A549 (cell line): ENCODE measurements at regions not wholly inside any gene's neighbourhood (a gene's known extent, or its start where the extent isn't known, plus 50 kb on each side); places are given as distances from the start of the nearest gene placed in this dataset.
A peak's percentile ranks its signal among the peaks of the same experiment; 100 is the strongest.

ENCODE experiments used
- ATAC-seq, 2 experiments: fragments of 200-7000 bp in 1 of 2; fragments of >200 bp in 1 of 2; cut with Nextera tagmentation in 1 of 2; cut with Tn5 transposase in 1 of 2; 3 replicates each; pipeline versions ENCODE4 v1.8.0 to v1.9.1; 2018 to 2020; ENCODE audit warnings: mild to moderate bottlenecking in 1 of 2, moderate library complexity in 1 of 2
- CTCF ChIA-PET: fragments of 300-600 bp; sonication (Branson Sonifier 250); formaldehyde crosslinking; extraction: SDS; loops from one replicate; lab custom pipeline; 2021; ENCODE audit warnings: antibody characterized with exemption, inconsistent platforms; lab: Yijun Ruan, JAX
- POLR2A ChIA-PET: fragments of 350-600 bp; formaldehyde crosslinking; extraction: SDS; loops from one replicate; lab custom pipeline; 2021; ENCODE audit warnings: antibody characterized with exemption, inconsistent platforms; lab: Yijun Ruan, JAX
- DNase-seq, 2 experiments: peaks; one replicate each; pipeline versions ENCODE4 v3.0.0 to v3.0.0-alpha.2; 2011 to 2016; ENCODE audit warnings: low read depth in 1 of 2, low spot score in 1 of 2
- FAIRE-seq: peaks from 2 replicates; lab custom pipeline; 2011; peaks lifted over from hg19 to GRCh38; lab: Jason Lieb, UNC
- H3K27ac ChIP-seq, 2 experiments: fragments of >200 bp; sonication (Bioruptor Twin); formaldehyde crosslinking; 3 replicates each; pipeline ENCODE4 v1.5.1; 2016 to 2017
- H3K4me1 ChIP-seq: fragments of >200 bp; sonication (Bioruptor Twin); formaldehyde crosslinking; 3 replicates; pipeline ENCODE4 v1.6.1; 2016
- H3K4me2 ChIP-seq: fragments of >200 bp; sonication (Bioruptor Twin); formaldehyde crosslinking; 3 replicates; pipeline ENCODE4 v1.6.1; 2016
- H3K4me3 ChIP-seq: fragments of >200 bp; sonication (Bioruptor Twin); formaldehyde crosslinking; 3 replicates; pipeline ENCODE4 v1.5.1; 2016
- H3K9me3 ChIP-seq: fragments of >200 bp; sonication (Bioruptor Twin); formaldehyde crosslinking; 3 replicates; pipeline ENCODE4 v1.6.1; 2016
- CBX8 ChIP-seq: fragments of 200-600 bp; sonication (generic); IDR thresholded peaks from 2 replicates; pipeline ENCODE4 v1.6.1; 2016
- CHD2 ChIP-seq: fragments of 150-350 bp; IDR thresholded peaks from 2 replicates; pipeline ENCODE4 v1.6.1; 2014; ENCODE audit warnings: low read length; ENCODE audit not compliant: partially characterized antibody
- CTCF ChIP-seq: fragments of >200 bp; sonication (Bioruptor Twin); formaldehyde crosslinking; IDR thresholded peaks from 3 replicates; pipeline ENCODE4 v1.5.1; 2016
- EHMT2 ChIP-seq: fragments of 200-600 bp; sonication (generic); IDR thresholded peaks from 2 replicates; pipeline ENCODE4 v1.6.1; 2016; ENCODE audit warnings: antibody characterized with exemption, low read depth, mild to moderate bottlenecking, moderate library complexity
- HOXB13 ChIP-seq: fragments of 250-450 bp; sonication (Bioruptor Pico); IDR thresholded peaks from 2 replicates; pipeline ENCODE4 v1.5.0; 2020; ENCODE audit warnings: low read depth, mild to moderate bottlenecking, moderate library complexity
- HOXB5 ChIP-seq: fragments of 250-450 bp; sonication (Bioruptor Pico); IDR thresholded peaks from 2 replicates; pipeline ENCODE4 v1.5.0; 2020; ENCODE audit warnings: mild to moderate bottlenecking, moderate library complexity
- JUN ChIP-seq, 2 experiments: fragments of >200 bp; sonication (Bioruptor Twin); formaldehyde crosslinking; IDR thresholded peaks; 2 replicates in 1 of 2; 3 replicates in 1 of 2; pipeline ENCODE4 v1.6.1; 2016 to 2017
- MYC ChIP-seq: IDR thresholded peaks from 2 replicates; pipeline ENCODE4 v1.6.1; 2012; ENCODE audit warnings: mild to moderate bottlenecking, inconsistent platforms, low read length, improper control_type of control experiment, borderline replicate concordance
- NR3C1 ChIP-seq: fragments of >200 bp; sonication (Bioruptor Twin); formaldehyde crosslinking; IDR thresholded peaks from 3 replicates; pipeline ENCODE4 v1.6.1; 2017
- PHF8 ChIP-seq: fragments of 200-600 bp; sonication (generic); IDR thresholded peaks from 2 replicates; pipeline ENCODE4 v1.6.1; 2016; ENCODE audit warnings: low read depth, mild to moderate bottlenecking, antibody characterized with exemption, moderate library complexity, borderline replicate concordance
- POLR2A ChIP-seq: IDR thresholded peaks from 2 replicates; pipeline ENCODE4 v1.6.1; 2012; ENCODE audit warnings: mild to moderate bottlenecking, low read length
- RARB ChIP-seq: fragments of 250-450 bp; sonication (Bioruptor Pico); IDR thresholded peaks from 2 replicates; pipeline ENCODE4 v1.8.0; 2021; ENCODE audit warnings: mild to moderate bottlenecking, moderate library complexity
- REST ChIP-seq: fragments of 200-600 bp; sonication (generic); IDR thresholded peaks from 2 replicates; pipeline ENCODE4 v1.6.1; 2016; ENCODE audit warnings: antibody characterized with exemption, mild to moderate bottlenecking, moderate library complexity
- TP53 ChIP-seq: fragments of 250-450 bp; sonication (Bioruptor Pico); IDR thresholded peaks from 2 replicates; pipeline ENCODE4 v1.5.0; 2021; ENCODE audit warnings: mild to moderate bottlenecking, moderate library complexity
- ZFP36 ChIP-seq: fragments of 450-650 bp; IDR thresholded peaks from 2 replicates; pipeline ENCODE4 v1.6.1; 2014; ENCODE audit warnings: borderline replicate concordance; ENCODE audit not compliant: partially characterized antibody
- ZNF302 ChIP-seq: fragments of 250-450 bp; sonication (Bioruptor Pico); IDR thresholded peaks from 2 replicates; pipeline ENCODE4 v1.9.0; 2021; ENCODE audit warnings: inconsistent platforms, mild to moderate bottlenecking, moderate library complexity
- whole genome bisulfite sequencing: methylation state at CpG from one replicate; pipeline ENCODE4 v1.1.6; 2017; ENCODE audit errors: missing lambda C conversion rate; 5-methylcytosine and 5-hydroxymethylcytosine counted together
- TF ChIP-seq, protein P1 (sequence below): fragments of 250-450 bp; sonication (Bioruptor Pico); IDR thresholded peaks from 2 replicates; pipeline ENCODE4 v1.5.0; 2021; ENCODE audit warnings: mild to moderate bottlenecking, moderate library complexity, borderline replicate concordance
- TF ChIP-seq, protein P2 (sequence below): IDR thresholded peaks from 2 replicates; pipeline ENCODE4 v1.6.1; 2012; ENCODE audit warnings: low read depth, borderline replicate concordance

DNA sequence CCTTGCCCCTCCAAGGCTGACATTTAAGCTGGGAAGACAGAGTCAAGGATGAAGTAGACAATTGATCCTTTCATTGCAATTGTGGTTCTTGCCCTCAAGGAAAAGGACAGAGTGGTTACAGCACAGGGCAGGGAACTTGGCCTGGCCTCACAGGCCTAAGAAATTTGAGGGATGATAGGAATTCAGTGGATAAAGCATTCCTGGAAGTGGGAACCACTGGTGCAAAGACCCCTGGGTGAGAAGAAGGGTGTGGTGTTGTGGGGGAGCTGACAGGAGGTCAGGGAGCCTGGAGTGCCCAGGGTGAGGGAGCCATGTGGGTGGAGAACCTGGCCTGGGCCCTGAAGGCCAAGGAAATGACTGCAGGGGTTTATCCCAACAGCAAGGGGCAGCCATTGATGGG, 287.4 kb downstream of the UACA start:
- H3K4me3 ChIP-seq: no peak overlapping the region
- DNase-seq: peak in 1 of 2 experiments; percentile 18
- ChIA-PET CTCF (interaction anchor here (0.8 to 12.6 kb wide), 6 partner anchors 9 to 336 kb away, joined by 3 to 147 read pairs (median 8); no protein-coding TSS in a partner anchor), POLR2A (interaction anchor here (0.8 to 2.6 kb wide), 4 partner anchors 32 to 1013 kb away, joined by 3 to 16 read pairs (median 7); partner anchors contain the start of gene TLE3)
- ATAC-seq: no peak
- TF ChIP-seq RARB (no peak), TP53 (CRISPR knock-in tag) (no peak), POLR2A (no peak), CBX8 (no peak), HOXB5 (no peak), REST (no peak), NR3C1 (no peak), MYC (no peak), HOXB13 (CRISPR knock-in tag) (peak; percentile 55; the same call in 1 of the 2 replicates), JUN (IDR thresholded peaks at IDR 0.05) (no peak), ZFP36 (no peak), CTCF (no peak), ZNF302 (CRISPR knock-in tag) (no peak)
- TF ChIP-seq, protein P1, sequence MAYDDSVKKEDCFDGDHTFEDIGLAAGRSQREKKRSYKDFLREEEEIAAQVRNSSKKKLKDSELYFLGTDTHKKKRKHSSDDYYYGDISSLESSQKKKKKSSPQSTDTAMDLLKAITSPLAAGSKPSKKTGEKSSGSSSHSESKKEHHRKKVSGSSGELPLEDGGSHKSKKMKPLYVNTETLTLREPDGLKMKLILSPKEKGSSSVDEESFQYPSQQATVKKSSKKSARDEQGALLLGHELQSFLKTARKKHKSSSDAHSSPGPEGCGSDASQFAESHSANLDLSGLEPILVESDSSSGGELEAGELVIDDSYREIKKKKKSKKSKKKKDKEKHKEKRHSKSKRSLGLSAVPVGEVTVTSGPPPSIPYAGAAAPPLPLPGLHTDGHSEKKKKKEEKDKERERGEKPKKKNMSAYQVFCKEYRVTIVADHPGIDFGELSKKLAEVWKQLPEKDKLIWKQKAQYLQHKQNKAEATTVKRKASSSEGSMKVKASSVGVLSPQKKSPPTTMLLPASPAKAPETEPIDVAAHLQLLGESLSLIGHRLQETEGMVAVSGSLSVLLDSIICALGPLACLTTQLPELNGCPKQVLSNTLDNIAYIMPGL (CRISPR knock-in tag): no peak
- TF ChIP-seq, protein P2, sequence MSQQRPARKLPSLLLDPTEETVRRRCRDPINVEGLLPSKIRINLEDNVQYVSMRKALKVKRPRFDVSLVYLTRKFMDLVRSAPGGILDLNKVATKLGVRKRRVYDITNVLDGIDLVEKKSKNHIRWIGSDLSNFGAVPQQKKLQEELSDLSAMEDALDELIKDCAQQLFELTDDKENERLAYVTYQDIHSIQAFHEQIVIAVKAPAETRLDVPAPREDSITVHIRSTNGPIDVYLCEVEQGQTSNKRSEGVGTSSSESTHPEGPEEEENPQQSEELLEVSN: 0 out of 2 replicates have a peak, but pooled peaks have one; percentile 35
- peak overlapping the region; percentile 71 to 89 for H3K27ac ChIP-seq
- peak overlapping the region; percentile 70 for H3K4me2 ChIP-seq
- H3K9me3 ChIP-seq: no peaks in the 10 kb centered on the region
- no peak for FAIRE-seq
- H3K4me1 ChIP-seq: peaks cover 41% of the 10 kb centered on the region

DNA sequence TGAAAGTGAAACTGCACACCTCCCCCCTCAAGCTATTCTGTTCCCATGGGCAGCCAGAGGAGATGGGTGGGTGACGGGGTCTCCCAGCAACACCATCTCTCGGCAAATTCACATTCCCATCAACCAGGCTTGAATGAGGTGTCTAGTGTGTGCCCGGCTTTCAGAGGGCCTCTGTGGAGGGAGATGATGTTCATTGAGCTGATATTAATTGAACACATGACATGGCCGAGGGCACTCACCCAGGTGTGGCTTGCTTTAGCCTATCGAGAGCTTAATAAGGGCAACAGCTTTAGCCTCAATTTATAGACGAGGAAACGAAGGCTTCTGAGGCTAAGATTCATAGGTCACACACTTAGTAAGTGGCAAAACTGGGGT, 288.0 kb downstream of the UACA start:
- DNase-seq: no peak

More for the DNA sequence above, 288.0 kb downstream of the UACA start:
- CTCF ChIA-PET: interaction anchor here (0.8 to 12.6 kb wide), 10 partner anchors 9 to 999 kb away, joined by 3 to 147 read pairs (median 6); no protein-coding TSS in a partner anchor
- H3K9me3 ChIP-seq: no peaks in the 10 kb centered on the region
- ATAC-seq (peak in 1 of 2 experiments; percentile 23; a peak in 4 of 6 replicates), FAIRE-seq (no peak)
- POLR2A ChIA-PET: interaction anchor here (0.7 to 2.6 kb wide), 10 partner anchors 20 to 1013 kb away, joined by 3 to 16 read pairs (median 5); partner anchors contain the start of gene TLE3
- TF ChIP-seq RARB: 0 out of 2 replicates have a peak, but pooled peaks have one; percentile 8
- TF ChIP-seq, protein P1 (CRISPR knock-in tag): no peak
- TF ChIP-seq EHMT2: no peak
- TF ChIP-seq ZNF302 (CRISPR knock-in tag): no peak
- no peak for TF ChIP-seq CHD2
- no peak for TF ChIP-seq PHF8
- TF ChIP-seq, all 56 proteins: peak for 1
- 65% methylated on average over 7 of the region's 7 CpGs for WGBS
- Histone ChIP-seq H3K27ac (peak overlapping the region; percentile 71 to 89), H3K4me3 (peak overlapping the region; percentile 8; the same call in 1 of the 3 replicates), H3K4me1 (peaks cover 46% of the 10 kb centered on the region), H3K4me2 (peak overlapping the region; percentile 70)
